NCI-H2107 treated with DMSO at 0.1 percent for 48 hours (cell line): ENCODE measurements at regions not wholly inside any gene's neighbourhood (a gene's known extent, or its start where the extent isn't known, plus 50 kb on each side); places are given as distances from the start of the nearest gene placed in this dataset.
"Not testable (repeated sequence)": the region's sequence is repeated elsewhere in the genome, so short reads cannot be mapped to it uniquely, and the experiment has no call there.

ENCODE experiments used
- DNase-seq: peaks from one replicate; lab custom pipeline; 2025; ENCODE audit not compliant: unreplicated experiment; lab: John Stamatoyannopoulos, UW

DNA sequence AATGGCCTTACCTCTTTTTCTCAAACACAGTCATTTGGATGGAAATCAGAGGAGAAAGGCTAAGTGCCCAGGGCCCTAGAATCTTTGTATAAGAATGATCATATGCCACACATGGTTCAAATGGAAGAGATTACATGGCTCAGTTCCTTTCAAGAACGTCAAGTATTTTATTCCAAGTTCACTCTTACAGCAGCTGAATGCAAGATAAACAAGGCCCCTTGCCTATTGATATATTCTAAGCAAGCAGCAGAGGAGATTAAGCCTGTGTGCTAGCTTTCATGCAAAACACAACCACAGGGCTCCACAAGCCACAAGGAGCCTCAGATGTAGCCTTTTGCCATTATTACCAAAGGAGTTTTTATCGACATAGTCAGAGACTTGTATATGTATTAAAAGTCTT is 55.3 kb upstream of the SLCO6A1 start:
- DNase-seq = no peak

DNA sequence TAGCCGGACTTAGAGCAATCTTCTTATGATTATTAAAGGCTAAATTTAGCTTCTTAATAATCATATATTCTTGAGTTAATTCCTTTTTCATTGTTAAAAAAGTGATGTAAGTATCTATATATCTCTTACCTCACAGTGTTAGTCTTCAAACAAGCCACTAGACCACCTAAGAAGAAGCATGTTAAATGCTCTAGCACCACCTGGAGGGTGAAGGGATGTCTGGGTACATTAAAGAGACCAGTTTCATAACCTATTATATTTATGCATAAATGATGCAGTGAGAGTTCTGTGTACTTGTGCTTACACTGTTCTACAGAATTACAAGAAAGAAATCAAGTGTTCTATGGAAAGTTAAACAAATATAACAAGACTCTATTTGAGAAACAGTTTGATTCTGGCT is 55.9 kb upstream of the SLCO6A1 start:
- DNase-seq = no peak

DNA sequence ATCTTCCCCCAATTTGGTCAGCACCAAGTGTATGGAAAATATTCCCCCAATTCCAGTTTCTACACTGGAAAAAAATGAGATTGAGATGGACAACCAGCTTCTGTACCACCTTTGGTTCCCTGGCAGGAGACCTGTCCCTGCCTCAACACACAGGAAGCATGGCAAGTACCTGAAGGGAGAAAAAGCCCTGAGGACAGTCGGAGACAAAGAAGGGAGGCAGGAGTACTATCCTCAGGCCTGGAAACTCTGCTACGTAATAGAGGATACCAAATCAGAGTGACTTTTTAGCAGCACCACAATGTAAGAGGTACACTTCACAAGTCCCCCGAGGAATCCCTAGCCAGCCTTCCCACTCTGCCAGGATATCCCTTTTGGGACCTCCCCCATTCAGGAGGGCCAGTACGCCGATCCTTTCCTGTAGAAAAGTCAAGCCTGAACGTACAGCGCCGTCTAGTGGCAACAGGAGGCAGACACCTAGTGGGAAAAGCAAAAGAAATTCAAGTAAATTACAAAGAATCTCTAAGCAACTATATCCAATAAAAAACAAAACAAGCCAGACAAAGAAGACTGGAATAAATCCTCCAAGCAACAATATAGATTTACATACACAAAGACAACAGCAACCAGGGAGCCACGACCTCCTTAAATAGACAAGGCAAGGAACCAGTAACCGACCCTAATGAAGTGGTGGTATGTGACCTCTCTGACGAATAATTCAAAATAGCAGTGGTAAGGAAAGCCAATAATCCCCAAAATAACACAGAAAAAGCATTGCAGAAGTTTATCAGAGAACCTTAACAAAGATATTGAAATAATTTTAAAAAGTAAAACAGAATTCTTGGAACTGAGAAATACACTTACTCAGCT is 63.3 kb upstream of the SLCO6A1 start:
- DNase-seq = no peak

- no peak for DNase-seq
Observed at GRCh38 chr5:102570747-102571146, 71.9 kb upstream of the SLCO6A1 start.

DNA sequence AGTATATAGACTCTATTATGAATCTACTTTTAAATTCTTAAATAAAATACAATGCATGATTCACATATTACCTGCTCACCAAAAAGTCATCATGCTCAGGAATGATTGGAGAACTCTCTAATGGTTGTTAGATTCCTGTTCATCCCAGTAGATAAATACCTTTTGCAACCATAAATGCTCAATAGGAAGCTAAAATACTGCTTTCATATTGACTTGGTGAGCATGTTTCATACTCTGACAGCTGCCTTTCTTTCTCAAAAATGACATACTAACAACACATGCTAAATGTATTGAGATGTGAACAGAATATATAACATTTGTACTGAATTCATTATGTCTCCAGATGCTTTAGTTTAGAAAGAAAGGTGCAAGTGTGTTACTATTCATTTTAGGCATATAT is 79.6 kb upstream of the SLCO6A1 start:
- no peak for DNase-seq

GRCh38 chr5:102579379-102579778 is 80.6 kb upstream of the SLCO6A1 start:
- no peak for DNase-seq

DNA sequence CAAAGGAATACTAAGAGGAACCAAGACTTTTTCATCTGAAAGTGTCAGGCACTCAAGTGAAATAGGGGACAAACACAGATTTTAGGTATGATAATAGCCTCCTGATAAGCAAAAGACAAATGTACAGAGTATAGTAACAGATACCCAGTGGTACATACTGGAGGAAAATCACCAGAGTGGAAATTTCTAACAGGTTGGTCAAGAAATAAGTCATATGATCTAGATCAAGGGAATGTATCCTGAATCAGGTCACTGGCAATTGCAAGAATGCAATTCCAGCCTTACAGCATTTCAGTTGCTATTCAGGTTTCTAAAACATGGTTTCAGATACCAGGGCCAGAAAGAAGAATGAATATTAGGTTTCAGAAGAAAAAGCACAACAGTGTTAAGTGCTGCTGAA is 82.2 kb upstream of the SLCO6A1 start:
- no peak for DNase-seq

GRCh38 chr5:102582696-102583095 is 83.9 kb upstream of the SLCO6A1 start:
- no peak for DNase-seq

DNA sequence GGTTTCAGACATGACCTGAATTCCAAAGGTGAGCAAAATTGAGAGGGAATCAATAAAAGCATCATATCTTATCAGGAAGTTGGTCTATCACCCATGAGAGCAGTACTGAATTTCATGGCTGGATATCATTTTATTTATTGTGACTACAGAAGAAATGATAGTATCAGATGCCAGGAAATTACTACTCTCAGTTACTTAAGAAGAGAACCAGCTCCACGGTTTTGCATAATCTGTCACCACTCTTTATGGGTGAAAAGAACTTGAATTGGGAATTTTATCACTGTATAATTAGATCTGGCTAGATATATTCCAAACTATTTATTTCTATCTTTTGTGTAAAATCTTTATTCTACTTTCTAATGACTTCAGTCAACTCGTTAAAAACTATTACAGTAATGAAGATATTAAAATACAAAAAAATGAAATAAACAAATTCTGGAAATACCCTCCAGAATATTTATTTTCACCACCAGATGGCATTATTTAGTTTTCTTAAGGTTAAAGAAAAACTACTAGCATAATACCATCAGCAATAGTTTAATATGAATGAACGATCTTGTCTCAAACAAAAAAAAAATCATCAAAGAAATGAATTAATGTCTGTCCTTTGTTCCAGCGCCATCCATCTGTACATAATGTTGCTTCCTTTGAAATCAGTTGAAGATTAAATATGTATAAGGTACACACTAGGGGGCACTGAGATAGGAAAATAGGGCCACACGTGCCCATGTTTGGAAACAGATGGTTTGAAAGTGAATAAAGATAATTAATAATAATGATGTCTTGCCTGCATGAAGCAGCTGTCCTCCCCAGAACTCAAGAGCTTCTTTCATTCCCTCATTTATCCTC is 84.7 kb upstream of the SLCO6A1 start:
- DNase-seq = peak; percentile 6

DNA sequence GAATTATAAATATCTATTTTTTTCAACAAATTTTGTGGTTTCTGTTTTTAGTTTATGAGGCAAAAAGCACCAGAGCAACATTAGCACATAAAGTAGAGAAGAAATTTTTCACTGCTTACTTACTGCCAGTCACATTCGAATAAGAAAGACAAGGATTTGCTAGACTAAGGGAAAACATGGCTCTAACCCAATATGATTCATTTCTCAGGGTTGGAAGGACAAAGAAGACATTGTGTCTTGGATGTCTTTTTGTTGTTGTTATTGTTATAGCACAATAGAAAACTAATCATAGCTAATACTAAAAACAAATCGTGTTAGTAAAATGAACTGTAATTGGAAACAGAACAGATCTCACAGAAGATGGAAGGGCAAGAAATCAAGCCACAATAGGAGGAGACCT is 90.9 kb upstream of the SLCO6A1 start:
- no peak for DNase-seq

- DNase-seq = no peak
Observed at GRCh38 chr5:102590467-102590866, 91.7 kb upstream of the SLCO6A1 start.

DNA sequence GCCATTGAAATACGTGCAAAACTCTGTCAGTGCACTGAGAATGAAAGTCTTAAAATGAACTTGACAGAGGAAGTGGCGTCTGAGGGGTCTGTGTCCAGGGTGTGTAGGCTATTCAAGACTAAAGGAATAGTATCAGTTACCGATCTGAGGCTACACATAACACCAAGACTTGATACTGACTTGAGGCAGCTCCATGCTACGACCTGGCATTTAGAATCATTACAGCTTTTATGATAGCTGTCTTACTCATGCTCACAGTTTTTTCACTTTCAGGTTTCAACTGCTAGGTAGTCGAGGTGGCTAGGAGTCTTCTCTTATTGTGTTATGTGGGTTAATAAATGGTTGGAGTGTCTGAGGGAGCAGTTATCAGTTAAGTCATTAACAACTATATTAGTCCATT is 92.8 kb upstream of the SLCO6A1 start:
- DNase-seq = no peak

DNA sequence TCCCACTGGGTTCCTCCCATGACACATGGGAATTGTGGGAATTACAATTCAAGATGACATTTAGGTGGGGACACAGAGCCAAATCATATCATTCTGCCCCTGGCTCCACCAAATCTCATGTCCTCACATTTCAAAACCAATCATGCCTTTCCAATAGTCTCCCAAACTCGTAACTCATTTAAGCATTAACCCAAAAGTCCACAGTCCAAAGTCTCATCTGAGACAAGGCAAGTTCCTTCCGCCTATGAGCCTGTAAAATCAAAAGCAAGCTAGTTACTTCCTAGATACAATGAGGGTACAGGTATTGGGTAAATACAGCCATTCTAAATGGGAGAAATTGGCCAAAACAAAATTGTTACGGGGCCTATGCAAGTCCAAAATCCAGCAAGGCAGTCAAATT is 93.8 kb upstream of the SLCO6A1 start:
- not testable (repeated sequence) for DNase-seq

- DNase-seq = no peak
Observed at GRCh38 chr5:102594192-102594591, 95.4 kb upstream of the SLCO6A1 start.

- no peak for DNase-seq
Observed at GRCh38 chr5:102595332-102595731, 96.5 kb upstream of the SLCO6A1 start.

GRCh38 chr5:102596113-102596512 is 97.3 kb upstream of the SLCO6A1 start:
- no peak for DNase-seq

GRCh38 chr5:102596951-102597350 is 98.2 kb upstream of the SLCO6A1 start:
- no peak for DNase-seq

DNA sequence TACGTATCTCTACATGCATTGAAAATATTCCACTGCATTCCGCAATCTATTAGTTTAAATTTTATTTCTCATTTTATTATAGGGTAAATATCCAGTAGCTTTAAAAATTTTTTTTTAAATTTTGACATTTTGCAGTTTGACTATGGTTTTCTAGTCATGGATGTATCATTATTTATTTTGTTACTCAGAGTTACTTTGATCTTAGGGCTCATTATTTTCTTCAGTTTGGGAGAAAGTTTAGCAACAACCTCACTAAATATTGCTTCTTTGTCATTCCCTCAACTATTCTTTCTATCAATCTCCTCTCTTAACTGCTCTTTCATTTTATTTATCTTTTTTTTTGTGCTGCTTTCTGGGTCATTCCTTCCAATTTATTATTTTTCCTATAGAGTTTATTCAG is 100.5 kb upstream of the SLCO6A1 start:
- DNase-seq = no peak

DNA sequence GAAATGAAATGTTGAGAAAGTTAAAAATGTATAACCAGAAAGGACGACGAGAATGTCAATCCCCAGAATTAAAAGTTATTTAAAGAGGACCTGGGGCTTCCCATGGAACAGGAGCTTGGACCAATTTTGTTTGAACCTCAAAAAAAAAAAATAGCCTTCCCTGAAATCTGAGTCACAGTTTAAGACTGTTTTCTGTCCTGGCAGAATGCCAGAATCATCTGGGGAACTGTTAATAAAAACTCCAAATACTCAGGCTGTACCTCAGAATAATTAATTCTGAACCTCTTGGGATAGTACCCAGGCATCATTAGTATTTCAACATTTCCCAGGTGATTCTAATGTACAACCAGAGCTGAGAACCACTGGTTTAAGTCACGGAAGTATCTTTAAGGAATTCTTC is 102.2 kb upstream of the SLCO6A1 start:
- DNase-seq = no peak

- peak; percentile 3 for DNase-seq
Observed at GRCh38 chr5:102603670-102604069, 104.9 kb upstream of the SLCO6A1 start.

DNA sequence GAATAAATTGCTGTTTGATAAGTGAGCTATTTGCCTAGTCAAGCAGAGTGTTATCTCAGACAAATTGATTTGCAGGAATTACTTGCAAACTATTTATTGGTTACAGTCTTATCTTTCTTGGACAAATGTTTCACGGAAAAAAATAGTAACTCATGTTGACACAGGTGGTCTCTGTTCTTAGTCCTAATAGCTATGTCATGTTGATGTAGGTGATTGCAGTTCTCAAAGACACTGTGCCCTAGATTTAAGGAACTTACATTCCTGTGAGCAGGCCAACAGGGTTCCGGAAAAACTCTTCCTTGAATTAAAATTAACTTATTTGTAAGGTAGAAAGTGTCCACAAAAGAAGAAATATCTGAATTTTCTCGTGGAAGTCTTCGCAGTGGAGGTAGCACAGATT is 109.6 kb upstream of the SLCO6A1 start:
- DNase-seq = no peak

- DNase-seq = no peak
Observed at GRCh38 chr5:102611312-102611711, 112.5 kb upstream of the SLCO6A1 start.
